ENCODE measurements at regions not wholly inside any gene's neighbourhood (a gene's known extent, or its start where the extent isn't known, plus 50 kb on each side); places are given as distances from the start of the nearest gene placed in this dataset.

DNA sequence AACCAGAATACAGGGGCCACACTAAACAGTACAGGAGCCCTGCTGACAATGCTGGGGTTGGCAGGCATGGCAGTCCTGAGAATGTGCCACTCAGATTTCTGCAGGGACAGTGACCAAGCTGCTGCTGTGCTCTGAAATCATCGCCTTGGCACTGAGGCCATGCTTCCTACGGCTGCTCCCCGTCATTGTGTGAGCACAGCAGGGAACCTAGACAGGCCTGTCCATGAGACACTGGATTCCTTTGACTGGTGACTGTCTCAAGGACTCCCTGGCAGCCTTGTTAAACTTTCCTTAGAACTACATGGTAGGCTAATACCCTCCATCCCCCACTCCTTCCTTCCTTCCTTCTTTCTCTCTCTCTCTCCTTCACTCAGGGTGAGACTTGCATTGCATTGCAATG lies 111.4 kb downstream of the LUZP4 start:
- intact Hi-C loops (cut with DNase I): no loop called here
- no peak overlapping the region for H3K27ac ChIP-seq
- no peaks in the 10 kb centered on the region for H3K36me3 ChIP-seq
- no peaks in the 10 kb centered on the region for H3K9me3 ChIP-seq
- WGBS, 2 donors: 91 to 94% methylated on average over 3 of the region's 3 CpGs
- no peak overlapping the region for H3K4me3 ChIP-seq
- no peaks in the 10 kb centered on the region for H3K27me3 ChIP-seq
- no peak for DNase-seq
- TF ChIP-seq EP300 (IDR thresholded peaks at IDR 0.05) (no peak), POLR2AphosphoS5 (IDR thresholded peaks at IDR 0.05) (no peak)
- TF ChIP-seq, protein P1, sequence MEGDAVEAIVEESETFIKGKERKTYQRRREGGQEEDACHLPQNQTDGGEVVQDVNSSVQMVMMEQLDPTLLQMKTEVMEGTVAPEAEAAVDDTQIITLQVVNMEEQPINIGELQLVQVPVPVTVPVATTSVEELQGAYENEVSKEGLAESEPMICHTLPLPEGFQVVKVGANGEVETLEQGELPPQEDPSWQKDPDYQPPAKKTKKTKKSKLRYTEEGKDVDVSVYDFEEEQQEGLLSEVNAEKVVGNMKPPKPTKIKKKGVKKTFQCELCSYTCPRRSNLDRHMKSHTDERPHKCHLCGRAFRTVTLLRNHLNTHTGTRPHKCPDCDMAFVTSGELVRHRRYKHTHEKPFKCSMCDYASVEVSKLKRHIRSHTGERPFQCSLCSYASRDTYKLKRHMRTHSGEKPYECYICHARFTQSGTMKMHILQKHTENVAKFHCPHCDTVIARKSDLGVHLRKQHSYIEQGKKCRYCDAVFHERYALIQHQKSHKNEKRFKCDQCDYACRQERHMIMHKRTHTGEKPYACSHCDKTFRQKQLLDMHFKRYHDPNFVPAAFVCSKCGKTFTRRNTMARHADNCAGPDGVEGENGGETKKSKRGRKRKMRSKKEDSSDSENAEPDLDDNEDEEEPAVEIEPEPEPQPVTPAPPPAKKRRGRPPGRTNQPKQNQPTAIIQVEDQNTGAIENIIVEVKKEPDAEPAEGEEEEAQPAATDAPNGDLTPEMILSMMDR (IDR thresholded peaks at IDR 0.05): no peak
- no peaks in the 10 kb centered on the region for H3K4me1 ChIP-seq

DNA sequence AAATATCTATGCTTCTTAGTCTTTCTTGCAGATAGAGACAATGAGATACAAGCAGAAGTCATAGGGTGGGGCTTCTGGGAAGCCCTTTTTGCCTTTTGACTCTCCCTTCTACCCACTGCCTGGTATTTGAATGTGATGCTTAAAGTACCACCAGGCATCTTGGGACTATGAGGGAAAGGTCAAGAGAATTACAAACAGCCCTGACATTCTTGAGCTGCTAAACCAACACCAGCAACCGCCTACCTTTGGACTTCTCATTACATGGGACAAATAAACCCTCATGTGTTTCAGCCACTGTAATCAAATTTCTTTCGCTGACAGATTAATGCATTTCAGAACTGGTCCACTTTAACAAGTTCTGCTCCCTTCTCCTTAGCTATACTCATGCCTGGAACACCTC lies 112.8 kb downstream of the LUZP4 start:
- no peak for DNase-seq
- Histone ChIP-seq H3K27me3 (no peaks in the 10 kb centered on the region), H3K9me3 (no peaks in the 10 kb centered on the region), H3K4me3 (no peak overlapping the region), H3K36me3 (no peaks in the 10 kb centered on the region), H3K4me1 (no peaks in the 10 kb centered on the region), H3K27ac (no peak overlapping the region)
- TF ChIP-seq POLR2A (IDR thresholded peaks at IDR 0.05): no peak
- TF ChIP-seq, protein P1 (IDR thresholded peaks at IDR 0.05): no peak
- no peak for TF ChIP-seq EP300 (IDR thresholded peaks at IDR 0.05)
- TF ChIP-seq POLR2AphosphoS5 (IDR thresholded peaks at IDR 0.05): no peak
- WGBS, 2 donors: 37 to 50% methylated on average over 2 of the region's 2 CpGs
- intact Hi-C loops (cut with DNase I): no loop called here

DNA sequence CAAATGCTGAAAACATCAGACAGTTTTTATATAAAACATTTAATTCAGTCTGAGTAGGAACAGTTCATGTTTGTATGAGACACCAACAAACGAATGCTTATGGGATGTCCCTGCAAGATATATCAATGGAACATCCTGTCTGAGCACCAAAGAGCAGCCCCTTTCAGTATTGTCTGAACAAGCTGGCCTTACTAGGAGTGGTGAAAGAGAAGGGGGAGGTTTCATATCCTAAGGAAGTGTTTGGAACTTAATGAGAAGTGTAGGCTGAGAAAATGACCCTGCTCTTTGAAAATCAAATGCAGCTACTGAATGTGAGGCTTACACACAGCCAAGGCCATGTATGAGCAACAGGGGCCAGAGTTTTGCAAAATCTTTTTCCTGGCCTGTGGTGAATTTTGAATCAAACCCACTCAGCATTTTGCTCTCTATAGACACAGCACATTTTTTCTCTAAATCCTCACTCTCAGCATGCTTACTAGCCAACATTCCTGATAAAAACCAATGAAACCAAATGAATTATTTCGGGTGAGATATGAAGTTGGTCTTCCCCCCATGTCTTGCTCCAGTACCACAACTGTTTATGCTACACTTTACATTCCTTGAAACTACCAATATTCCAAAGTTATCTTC lies 119.4 kb downstream of the LUZP4 start:
- Histone ChIP-seq H3K27ac (no peak overlapping the region), H3K4me1 (no peaks in the 10 kb centered on the region), H3K9me3 (no peaks in the 10 kb centered on the region), H3K27me3 (peaks cover 0 to 2% (median 0%) of the 10 kb centered on the region in 3 donors), H3K36me3 (no peaks in the 10 kb centered on the region), H3K4me3 (no peak overlapping the region)
- intact Hi-C loops (cut with DNase I): no loop called here
- TF ChIP-seq, protein P1 (IDR thresholded peaks at IDR 0.05): no peak
- TF ChIP-seq EP300 (IDR thresholded peaks at IDR 0.05) (no peak), POLR2AphosphoS5 (IDR thresholded peaks at IDR 0.05) (no peak), POLR2A (IDR thresholded peaks at IDR 0.05) (no peak)
- DNase-seq: no peak
- 68 to 71% methylated on average over 2 of the region's 2 CpGs for WGBS, 2 donors

DNA sequence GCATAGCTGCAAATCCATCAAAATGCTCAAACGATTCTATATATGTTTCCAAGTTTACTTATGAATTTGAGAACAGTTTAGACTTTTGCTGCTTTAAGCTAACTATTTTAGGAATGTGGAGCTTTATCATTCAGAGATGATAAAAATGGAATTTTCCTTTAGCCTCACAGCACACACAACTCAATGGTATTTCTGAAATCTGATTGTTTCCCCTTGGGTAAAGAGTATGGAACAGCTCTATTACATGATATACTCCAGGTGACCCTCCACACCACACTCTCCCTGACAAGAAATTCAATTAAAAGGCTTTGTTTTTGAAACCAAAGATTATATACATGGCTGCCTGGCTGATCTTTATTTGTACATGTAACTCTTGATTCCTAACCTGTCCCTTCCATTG lies 120.0 kb downstream of the LUZP4 start:
- DNase-seq: no peak
- Histone ChIP-seq H3K9me3 (no peaks in the 10 kb centered on the region), H3K4me3 (no peak overlapping the region), H3K4me1 (no peaks in the 10 kb centered on the region), H3K27me3 (peaks cover 0 to 2% (median 0%) of the 10 kb centered on the region in 3 donors), H3K36me3 (no peaks in the 10 kb centered on the region), H3K27ac (no peak overlapping the region)
- 50 to 71% methylated on average over 1 of the region's 1 CpG for WGBS, 2 donors
- intact Hi-C loops (cut with DNase I): no loop called here
- TF ChIP-seq POLR2AphosphoS5 (IDR thresholded peaks at IDR 0.05) (no peak), EP300 (IDR thresholded peaks at IDR 0.05) (no peak), POLR2A (IDR thresholded peaks at IDR 0.05) (no peak)
- TF ChIP-seq, protein P1 (IDR thresholded peaks at IDR 0.05): no peak
